ENCODE measurements at regions not wholly inside any gene's neighbourhood (a gene's known extent, or its start where the extent isn't known, plus 50 kb on each side); places are given as distances from the start of the nearest gene placed in this dataset.
A peak's percentile ranks its signal among the peaks of the same experiment; 100 is the strongest.

GRCh38 chr12:93043192-93043876 is 114.2 kb upstream of the EEA1 start:
- no peak for DNase-seq (ENCODE audit: low spot score)

- no peak for DNase-seq (ENCODE audit: low spot score)
Measured at GRCh38 chr12:93043877-93044209, 114.7 kb upstream of the EEA1 start.

- DNase-seq (ENCODE audit: low spot score), result no peak
Measured at GRCh38 chr12:93047118-93047517, 118.0 kb upstream of the EEA1 start.

GRCh38 chr12:93048656-93049055 is 119.6 kb upstream of the EEA1 start:
- no peak for DNase-seq (ENCODE audit: low spot score)

- peak; percentile 19 for DNase-seq (ENCODE audit: low spot score)
Measured at GRCh38 chr12:93050026-93050747, 121.1 kb upstream of the EEA1 start.

GRCh38 chr12:93050748-93051081 is 121.6 kb upstream of the EEA1 start:
- no peak for DNase-seq (ENCODE audit: low spot score)

GRCh38 chr12:93054021-93054420 is 124.9 kb upstream of the EEA1 start:
- DNase-seq (ENCODE audit: low spot score), result no peak

GRCh38 chr12:93055221-93055620 is 126.1 kb upstream of the EEA1 start:
- no peak for DNase-seq (ENCODE audit: low spot score)

GRCh38 chr12:93056971-93057535 is 128.0 kb upstream of the EEA1 start:
- no peak for DNase-seq (ENCODE audit: low spot score)

GRCh38 chr12:93058280-93058679 is 129.2 kb upstream of the EEA1 start:
- no peak for DNase-seq (ENCODE audit: low spot score)

- DNase-seq (ENCODE audit: low spot score), result no peak
Measured at GRCh38 chr12:93059288-93059687, 130.2 kb upstream of the EEA1 start.

- DNase-seq (ENCODE audit: low spot score), result no peak
Measured at GRCh38 chr12:93059925-93060665, 131.0 kb upstream of the EEA1 start.

- peak; percentile 10 for DNase-seq (ENCODE audit: low spot score)
Measured at GRCh38 chr12:93060666-93061472, 131.8 kb upstream of the EEA1 start.

GRCh38 chr12:93061473-93062419 is 132.7 kb upstream of the EEA1 start:
- DNase-seq (ENCODE audit: low spot score), result peak; percentile 80

GRCh38 chr12:93065896-93066295 is 136.8 kb upstream of the EEA1 start:
- DNase-seq (ENCODE audit: low spot score), result no peak

GRCh38 chr12:93072340-93072739 is 143.2 kb upstream of the EEA1 start:
- no peak for DNase-seq (ENCODE audit: low spot score)

- DNase-seq (ENCODE audit: low spot score), result no peak
Measured at GRCh38 chr12:93073324-93073723, 144.2 kb upstream of the EEA1 start.

GRCh38 chr12:93078059-93078458 is 149.0 kb upstream of the EEA1 start:
- no peak for DNase-seq (ENCODE audit: low spot score)

GRCh38 chr12:93078577-93078976 is 149.5 kb upstream of the EEA1 start:
- no peak for DNase-seq (ENCODE audit: low spot score)

GRCh38 chr12:93079271-93079670 is 150.2 kb upstream of the EEA1 start:
- DNase-seq (ENCODE audit: low spot score), result peak; percentile 25

- DNase-seq (ENCODE audit: low spot score), result no peak
Measured at GRCh38 chr12:93079976-93080375, 150.9 kb upstream of the EEA1 start.
